Panc1 (cell line): ENCODE measurements at regions not wholly inside any gene's neighbourhood (a gene's known extent, or its start where the extent isn't known, plus 50 kb on each side); places are given as distances from the start of the nearest gene placed in this dataset.

Experiments used
- ATAC-seq: fragments of 200-7000 bp; cut with Tn5 transposase; 2 replicates; pipeline ENCODE4 v1.9.1; 2020; ENCODE audit warnings: mild to moderate bottlenecking, moderate library complexity
- BruUV-seq: library from RNA; stranded (reverse); fragments of 400-500 nt; replicated peaks from 2 replicates; lab custom pipeline; 2021; lab: Mats Ljungman, UMichigan
- CTCF ChIA-PET: fragments of 300-600 bp; sonication (Branson Sonifier 250); formaldehyde crosslinking; loops from one replicate; lab custom pipeline; 2022; ENCODE audit warnings: antibody characterized with exemption; lab: Charles Lee
- POLR2A ChIA-PET: fragments of 300-600 bp; sonication (Branson Sonifier 250); formaldehyde crosslinking; loops from one replicate; lab custom pipeline; 2022; ENCODE audit warnings: antibody characterized with exemption; lab: Charles Lee
- DNase-seq: peaks from one replicate; pipeline ENCODE4 v3.0.0-alpha.2; 2010; ENCODE audit warnings: low read depth, low spot score
- H3K27ac ChIP-seq: 2 replicates; pipeline ENCODE4 v1.5.1; 2011; ENCODE audit warnings: mild to moderate bottlenecking, low read length, inconsistent platforms
- H3K27me3 ChIP-seq: fragments of 200-500 bp; sonication (Bioruptor generic); 2 replicates; pipeline ENCODE4 v1.6.0; 2014; ENCODE audit warnings: low read length, inconsistent platforms; ENCODE audit not compliant: control insufficient read depth, insufficient read depth
- H3K36me3 ChIP-seq: fragments of 200-500 bp; sonication (Bioruptor generic); 2 replicates; pipeline ENCODE4 v1.5.1; 2014; ENCODE audit warnings: inconsistent platforms, mild to moderate bottlenecking, low read length, moderate library complexity; ENCODE audit not compliant: control insufficient read depth, insufficient read depth
- H3K4me1 ChIP-seq: 2 replicates; pipeline ENCODE4 v1.5.1; 2011; ENCODE audit warnings: inconsistent platforms, mild to moderate bottlenecking, low read length, moderate library complexity; ENCODE audit not compliant: control insufficient read depth, insufficient read depth
- H3K4me3 ChIP-seq, 2 experiments: 2 replicates each; pipeline ENCODE4 v1.5.1; 2011 to 2012; ENCODE audit warnings: low read depth in 2 of 2, low read length in 2 of 2, mild to moderate bottlenecking in 2 of 2, inconsistent platforms in 1 of 2, moderate library complexity in 1 of 2
- H3K9me3 ChIP-seq: fragments of 200-500 bp; sonication (Bioruptor generic); 2 replicates; pipeline ENCODE4 v1.5.1; 2014; ENCODE audit warnings: low read depth, mild to moderate bottlenecking, inconsistent platforms, low read length, moderate library complexity; ENCODE audit not compliant: control insufficient read depth, insufficient read depth
- CTCF ChIP-seq: fragments of 450-650 bp; IDR thresholded peaks from 2 replicates; pipeline ENCODE4 v1.5.1; 2017; ENCODE audit warnings: mild to moderate bottlenecking
- POLR2AphosphoS5 ChIP-seq: IDR thresholded peaks from 2 replicates; pipeline ENCODE4 v1.6.1; 2012; ENCODE audit warnings: mild to moderate bottlenecking, low read depth, low read length, moderate library complexity
- REST ChIP-seq, 2 experiments: IDR thresholded peaks; 2 replicates each; pipeline ENCODE4 v1.6.1; 2011 to 2012; ENCODE audit warnings: low read depth in 2 of 2, control low read depth in 1 of 2, low read length in 1 of 2, mild to moderate bottlenecking in 1 of 2, moderate library complexity in 1 of 2; ENCODE audit not compliant: insufficient read depth in 1 of 2
- SIN3A ChIP-seq: IDR thresholded peaks from 2 replicates; pipeline ENCODE4 v1.6.1; 2012; ENCODE audit warnings: low read depth, mild to moderate bottlenecking, low read length, moderate library complexity, borderline replicate concordance; ENCODE audit not compliant: insufficient read depth
- TCF7L2 ChIP-seq: IDR thresholded peaks from 2 replicates; pipeline ENCODE4 v1.6.1; 2011; ENCODE audit warnings: mild to moderate bottlenecking, low read depth, low read length, inconsistent platforms
- in situ Hi-C: cut with HindIII; loops from 2 replicates; pipeline ENCODE4 v1.10.0; 2016; ENCODE audit warnings: low sequenced_read_pairs, low pct_unique_long_range_greater_than_20kb
- intact Hi-C: fragments of 100-400 bp; cut with micrococcal nuclease; formaldehyde crosslinking; loops from one replicate; pipeline ENCODE4 v1.10.0; 2022; ENCODE audit not compliant: unreplicated experiment

- no peak overlapping the region for H3K4me3 ChIP-seq
- in situ Hi-C loops = no loop called here
- no peak overlapping the region for H3K27ac ChIP-seq
- ATAC-seq (no peak), DNase-seq (no peak)
- no peaks in the 10 kb centered on the region for H3K4me1 ChIP-seq
- no TSS peak for BruUV-seq
- no peaks in the 10 kb centered on the region for H3K27me3 ChIP-seq
- H3K36me3 ChIP-seq = no peaks in the 10 kb centered on the region
- intact Hi-C loops = no loop called here
- POLR2A ChIA-PET = no interaction called here
- no peak for TF ChIP-seq POLR2AphosphoS5
- no peak for TF ChIP-seq REST (IDR thresholded peaks at IDR 0.05; ENCODE audit: insufficient read depth in 1 of 2, low read depth in 2 of 2, low read length in 1 of 2)
- no peak for TF ChIP-seq CTCF
- TF ChIP-seq TCF7L2 = no peak
- TF ChIP-seq SIN3A = no peak
- H3K9me3 ChIP-seq = no peaks in the 10 kb centered on the region
- CTCF ChIA-PET = no interaction called here
Observed at GRCh38 chr3:180185650-180186049, 148.9 kb upstream of the PEX5L start.

GRCh38 chr3:180188512-180189309 is 152.0 kb upstream of the PEX5L start:
- intact Hi-C loops = no loop called here
- ChIA-PET CTCF (no interaction called here), POLR2A (no interaction called here)
- DNase-seq (no peak), ATAC-seq (no peak)
- H3K27ac ChIP-seq = no peak overlapping the region
- in situ Hi-C loops = no loop called here
- TF ChIP-seq CTCF (no peak), POLR2AphosphoS5 (no peak), SIN3A (no peak), TCF7L2 (no peak), REST (IDR thresholded peaks at IDR 0.05; ENCODE audit: insufficient read depth in 1 of 2, low read depth in 2 of 2, low read length in 1 of 2) (no peak)
- H3K27me3 ChIP-seq = no peaks in the 10 kb centered on the region
- H3K4me1 ChIP-seq = no peaks in the 10 kb centered on the region
- no peak overlapping the region for H3K4me3 ChIP-seq
- no peaks in the 10 kb centered on the region for H3K36me3 ChIP-seq
- no TSS peak for BruUV-seq
- no peaks in the 10 kb centered on the region for H3K9me3 ChIP-seq
